Left cardiac atrium (tissue), 4 donors: ENCODE measurements at regions not wholly inside any gene's neighbourhood (a gene's known extent, or its start where the extent isn't known, plus 50 kb on each side); places are given as distances from the start of the nearest gene placed in this dataset.
"Not testable (repeated sequence)": the region's sequence is repeated elsewhere in the genome, so short reads cannot be mapped to it uniquely, and the experiment has no call there.

Source experiments
- ATAC-seq, 2 donors: fragments of 200-7000 bp; cut with Tn5 transposase; one replicate each; pipeline ENCODE4 v1.9.1; 2020; ENCODE audit warnings: mild to moderate bottlenecking in 2 of 2, moderate library complexity in 2 of 2
- DNase-seq: peaks from one replicate; pipeline ENCODE4 v3.0.0-alpha.2; 2020
- intact Hi-C, 2 donors: fragments of 100-400 bp; cut with DNase I; formaldehyde crosslinking; loops; one replicate each; pipeline versions ENCODE4 v1.14.1 to v1.15.1; 2022 to 2023
- donor health status: DM: no; HTN: yes; CAD: no.
- donor health status: DM: no; HTN: yes; CAD: no; lungs with severe emphysema.
- donor health status: DM: yes; HTN: yes; CAD: no.
- donor health status: Dilated cardiomyopathy.

DNA sequence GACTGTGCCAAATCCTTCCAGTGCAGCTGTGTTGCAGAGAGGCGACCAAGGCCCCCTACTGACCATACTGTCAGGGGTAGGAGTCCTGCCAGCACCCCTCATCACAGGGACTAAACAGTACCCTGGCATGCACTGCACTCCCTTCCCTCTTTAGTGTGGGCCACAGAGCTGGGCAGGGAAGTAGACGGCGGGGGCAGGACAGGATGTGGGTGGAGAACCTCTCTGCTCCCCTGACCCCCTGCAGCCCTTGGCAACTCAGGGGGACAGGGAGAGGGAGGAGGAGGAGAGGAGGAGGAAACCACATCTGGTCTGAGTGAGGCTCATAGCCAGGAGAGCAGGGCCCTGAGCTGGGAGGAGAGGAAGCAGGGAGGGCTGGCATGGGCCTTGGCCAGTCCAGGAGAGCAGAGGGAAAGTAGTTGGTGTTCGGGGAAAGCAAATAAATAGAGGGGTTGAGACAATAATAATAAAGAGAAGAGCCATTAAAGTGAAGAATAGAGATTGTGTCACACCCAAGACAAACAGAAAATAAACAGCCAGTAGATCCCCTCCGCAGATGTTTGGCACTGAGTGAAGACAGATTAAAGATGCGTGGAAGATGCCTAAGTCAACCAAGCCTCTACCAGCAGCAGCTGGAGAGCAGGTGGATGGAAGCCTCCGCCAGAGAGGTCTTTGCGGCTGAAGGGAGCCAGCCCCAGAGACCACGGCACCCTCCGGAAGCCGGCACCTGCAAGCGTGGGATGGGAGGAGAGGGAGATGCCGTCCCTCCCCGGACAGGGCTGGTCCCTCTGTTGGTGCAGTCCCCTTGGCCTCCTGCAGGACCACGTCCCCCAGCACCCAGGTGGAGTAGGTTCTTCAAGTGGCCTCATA, 61.5 kb downstream of the RPUSD4 start:
- intact Hi-C loops: no loop called here
- no peak for DNase-seq

DNA sequence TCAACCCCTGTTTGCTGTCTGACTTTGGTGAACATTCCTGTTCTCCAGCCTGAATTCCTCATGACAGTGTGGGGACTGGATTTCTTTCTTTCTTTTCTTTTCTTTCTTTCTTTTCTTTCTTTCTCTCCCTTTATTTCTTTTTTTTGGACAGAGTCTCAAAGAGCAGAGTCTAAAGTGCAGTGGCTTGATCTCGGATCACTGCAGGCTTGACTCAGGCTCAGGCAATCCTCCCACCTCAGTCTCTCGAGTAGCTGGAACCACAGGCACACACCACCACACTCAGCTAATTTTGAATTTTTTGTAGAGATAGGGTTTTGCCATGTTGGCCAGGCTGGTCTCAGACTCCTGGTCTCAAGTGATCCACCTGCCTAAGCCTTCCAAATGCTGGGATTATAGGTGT, 63.1 kb downstream of the RPUSD4 start:
- ATAC-seq (no peak), DNase-seq (no peak)
- intact Hi-C loops: loop anchor here in 1 of 2 donors (1.0 kb wide), 1 partner anchor 25 kb away; no protein-coding TSS in a partner anchor

More for the DNA sequence above, 61.5 kb downstream of the RPUSD4 start:
- peak in 1 of 2 donors; percentile 39 for ATAC-seq

DNA sequence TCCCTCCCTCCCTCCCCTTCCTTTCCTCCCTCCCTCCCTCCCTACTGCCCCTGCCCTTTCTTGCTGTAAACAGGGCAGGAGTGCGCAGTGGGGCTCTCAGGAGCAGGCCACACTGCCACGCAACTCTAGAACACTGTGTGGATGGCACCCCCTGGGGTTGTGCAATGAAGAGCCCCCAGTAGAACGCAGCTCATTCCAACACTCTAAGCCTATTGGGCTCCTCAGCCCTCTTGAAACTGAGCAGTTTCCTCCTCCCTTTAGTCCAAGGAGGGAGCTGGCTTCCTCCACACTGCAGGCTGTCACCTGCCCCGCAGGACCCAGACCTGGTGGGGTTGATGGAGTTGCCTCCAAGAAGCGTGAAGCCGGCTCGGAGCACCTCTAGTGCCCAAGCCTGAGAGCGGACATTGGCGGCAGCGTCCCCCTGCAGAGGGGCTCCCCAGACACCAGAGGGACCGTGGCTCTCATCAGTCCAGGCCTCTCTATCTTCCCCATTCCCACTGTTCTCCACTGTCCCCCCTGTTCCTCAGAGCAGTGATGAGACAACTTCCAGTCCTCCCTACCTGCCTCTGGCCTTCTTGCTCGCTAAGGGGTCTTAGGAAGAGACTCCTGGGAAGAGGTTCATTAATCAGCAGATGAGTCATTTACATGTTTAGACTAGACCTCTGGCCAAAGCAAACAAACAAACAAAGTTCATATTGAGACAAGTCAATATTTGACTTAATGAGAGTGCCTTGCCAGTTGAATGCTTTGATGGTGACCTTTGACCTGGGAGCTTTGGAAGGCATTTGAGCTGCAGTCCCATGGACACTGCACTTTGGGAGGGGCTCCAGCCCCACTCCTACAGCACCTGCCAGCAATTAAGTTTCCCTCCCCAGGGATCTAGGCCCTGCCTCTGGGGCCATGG, 64.0 kb downstream of the RPUSD4 start:
- intact Hi-C loops: loop anchor here in 1 of 2 donors (1.0 kb wide), 1 partner anchor 24 kb away; no protein-coding TSS in a partner anchor
- DNase-seq (no peak), ATAC-seq (peak in 1 of 2 donors; percentile 34)

DNA sequence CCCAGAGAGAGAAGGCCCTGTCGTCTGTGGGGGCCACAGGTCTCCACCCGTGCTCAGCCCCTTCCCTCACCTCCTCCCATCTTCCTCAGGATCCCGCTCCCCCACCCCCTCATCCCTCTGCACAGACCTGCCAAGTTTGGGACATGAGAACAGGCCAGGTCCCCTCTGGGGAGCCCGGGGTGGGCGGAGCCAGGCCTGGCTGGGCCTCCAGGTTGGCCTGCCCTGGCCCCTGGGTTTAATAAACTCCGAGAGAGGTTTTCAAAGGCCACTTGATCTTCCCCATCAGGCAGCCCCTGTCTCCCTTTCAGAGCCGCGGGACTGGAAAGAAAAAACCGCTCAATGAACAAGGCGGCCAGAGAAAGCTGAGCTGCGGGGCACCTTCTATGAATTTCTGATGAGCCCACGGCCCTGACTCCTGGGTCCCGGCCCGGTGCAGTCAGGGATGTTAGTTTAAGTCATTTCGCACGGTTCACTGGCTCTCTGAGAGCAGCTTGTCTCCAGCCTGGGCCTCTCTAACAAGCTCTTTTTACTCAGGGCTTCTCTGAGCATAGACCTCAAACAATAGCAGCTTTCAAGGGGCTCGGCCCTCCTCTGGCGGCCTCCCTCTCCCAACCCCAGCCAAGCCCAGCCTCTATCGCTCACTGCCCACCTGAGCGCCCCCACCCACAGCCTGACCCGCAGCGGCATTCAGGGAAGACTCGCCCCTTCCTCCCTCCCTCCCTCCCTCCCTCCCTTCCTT, 64.8 kb downstream of the RPUSD4 start:
- DNase-seq (no peak), ATAC-seq (peak; percentile 17 to 34)
- intact Hi-C loops: no loop called here

DNA sequence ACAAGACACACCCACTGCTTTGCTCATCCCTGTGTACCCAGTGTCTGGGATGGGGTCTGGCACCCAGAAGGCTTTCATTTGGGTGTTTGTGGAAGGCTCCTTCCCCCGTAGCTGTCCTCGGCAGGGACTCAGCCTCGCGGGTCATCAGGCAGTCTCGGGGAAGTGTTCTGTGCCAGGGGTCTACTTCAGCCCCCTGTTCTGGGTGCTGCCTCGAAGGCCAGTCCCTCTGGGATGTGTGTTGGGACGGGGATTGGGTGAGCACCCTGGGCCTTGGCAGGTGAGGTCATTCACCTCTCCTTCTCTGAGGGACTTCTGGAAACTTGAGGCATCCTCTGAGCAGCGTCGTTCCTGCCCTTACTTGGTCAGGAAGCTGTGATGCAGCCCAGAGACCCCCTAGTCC, 65.5 kb downstream of the RPUSD4 start:
- no peak for DNase-seq
- ATAC-seq: no peak
- intact Hi-C loops: no loop called here

DNA sequence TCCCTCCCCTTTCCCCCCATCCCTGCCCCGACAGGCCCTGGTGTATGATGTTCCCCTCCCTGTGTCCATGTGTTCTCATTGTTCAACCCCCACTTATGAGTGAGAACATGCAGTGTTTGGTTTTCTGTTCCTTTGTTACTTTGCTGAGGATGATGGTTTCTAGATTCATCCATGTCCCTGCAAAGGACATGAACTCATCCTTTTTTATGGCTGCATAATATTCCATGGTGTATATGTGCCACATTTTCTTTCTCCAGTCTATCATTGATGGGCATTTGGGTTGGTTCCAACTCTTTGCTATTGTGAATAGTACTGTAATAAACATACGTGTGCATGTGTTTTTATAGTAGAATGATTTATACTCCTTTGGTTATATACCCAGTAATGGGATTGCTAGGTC, 68.0 kb downstream of the RPUSD4 start:
- intact Hi-C loops, DNase-seq, ATAC-seq: not testable (repeated sequence)

DNA sequence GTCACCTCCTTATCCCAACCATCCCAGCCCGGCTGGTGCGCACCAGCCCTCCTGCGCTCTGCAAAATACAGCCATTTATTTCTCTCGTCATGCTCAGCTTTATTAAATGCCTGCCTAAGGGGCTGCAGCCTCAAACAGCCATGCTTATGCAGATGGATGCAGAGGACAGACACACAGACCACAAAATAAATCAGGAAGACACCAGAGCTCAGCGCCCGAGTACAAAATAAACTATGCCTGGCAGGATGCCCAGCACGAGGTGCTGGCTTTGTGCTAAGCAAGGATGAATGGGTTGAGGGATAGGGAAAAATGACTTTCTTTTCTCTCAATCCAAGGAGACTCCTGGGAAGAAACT, 70.5 kb downstream of the RPUSD4 start:
- DNase-seq: peak; percentile 42
- ATAC-seq: peak; percentile 34 to 49
- intact Hi-C loops: no loop called here

DNA sequence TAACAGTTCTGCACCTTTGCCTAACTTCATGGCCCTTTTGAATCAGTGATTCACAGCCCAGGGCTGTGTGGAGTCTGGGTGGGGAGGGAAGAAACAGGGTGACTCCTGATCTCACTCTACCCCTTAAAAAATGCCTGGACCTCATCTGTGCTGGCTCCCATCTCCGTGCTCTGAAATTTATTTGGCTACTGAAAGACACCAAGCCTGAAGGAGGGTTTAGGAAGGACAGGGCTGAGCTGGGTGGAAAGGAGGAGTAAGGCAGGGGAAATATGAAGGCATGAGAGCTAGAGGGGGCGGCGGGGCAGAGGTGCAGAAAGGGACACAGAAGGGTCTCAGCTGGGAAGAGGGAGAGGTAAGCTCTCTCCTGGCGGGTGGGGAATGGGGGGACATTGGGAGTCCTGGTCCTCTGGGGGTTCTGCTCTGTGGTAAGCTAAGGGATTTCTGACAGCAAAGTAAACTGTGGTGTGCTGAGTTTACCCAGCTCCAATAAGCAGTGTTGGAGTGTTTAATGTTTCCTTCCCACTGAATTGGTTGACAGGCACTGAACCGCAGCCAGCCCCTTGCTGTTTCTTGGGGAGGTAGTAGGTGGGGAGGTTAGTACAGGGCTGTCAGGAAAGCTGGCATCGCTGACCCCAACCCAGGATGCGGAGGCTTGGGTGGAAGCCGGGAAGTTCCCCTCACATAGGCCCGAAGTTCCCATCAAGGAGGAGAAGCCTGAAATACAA, 71.1 kb downstream of the RPUSD4 start:
- ATAC-seq (peak; percentile 18 to 41), DNase-seq (no peak)
- intact Hi-C loops: no loop called here

DNA sequence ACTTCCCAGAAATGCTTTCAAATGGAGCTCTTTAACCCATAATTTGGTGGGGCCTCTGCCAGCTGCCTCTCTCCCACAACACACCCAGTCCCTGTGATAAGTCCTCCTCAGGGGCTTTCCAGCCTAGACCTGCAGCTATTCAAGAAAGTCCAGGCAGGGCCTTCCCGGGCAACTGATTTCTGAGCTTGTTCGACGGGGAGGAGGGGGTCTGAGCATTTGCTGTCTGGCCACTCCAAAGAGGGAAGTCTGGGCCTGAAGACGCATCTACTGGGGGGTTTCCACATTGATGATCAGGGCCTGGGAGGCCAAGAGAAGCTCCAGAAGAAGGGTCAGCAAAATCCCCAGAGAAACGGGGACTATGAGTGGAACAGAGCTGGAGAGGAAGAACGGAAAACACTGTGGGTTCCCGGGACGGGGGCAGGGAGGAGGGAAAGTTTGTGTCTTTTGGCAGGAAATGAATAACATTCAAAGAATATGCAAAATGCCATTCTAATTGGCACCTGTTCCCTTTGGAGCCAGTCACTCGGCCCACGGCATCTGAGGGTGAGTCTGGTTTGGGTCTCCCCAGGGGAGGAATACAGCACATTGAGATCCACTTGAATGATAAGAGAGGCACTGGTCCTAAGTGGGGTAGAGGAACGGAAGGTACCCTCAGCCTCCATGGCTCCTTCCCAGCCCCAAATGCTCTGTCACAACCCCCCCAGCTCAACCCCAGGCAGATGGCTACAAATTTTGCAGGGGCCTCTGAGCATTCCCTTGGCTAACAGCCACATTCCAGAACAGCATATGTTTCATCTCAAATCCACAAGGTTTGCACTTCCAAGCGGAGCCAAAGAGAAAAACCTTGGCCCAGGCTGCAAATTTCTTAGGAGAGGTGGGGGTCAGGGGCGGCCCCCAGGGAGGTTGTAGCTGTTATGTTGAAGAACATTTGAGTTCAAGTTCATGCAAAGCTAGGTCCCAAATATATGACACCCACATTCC, 72.0 kb downstream of the RPUSD4 start:
- ATAC-seq (peak; percentile 32 to 33), DNase-seq (no peak)
- intact Hi-C loops: loop anchor here in 1 of 2 donors (1.0 kb wide), 1 partner anchor 23 kb away; no protein-coding TSS in a partner anchor

DNA sequence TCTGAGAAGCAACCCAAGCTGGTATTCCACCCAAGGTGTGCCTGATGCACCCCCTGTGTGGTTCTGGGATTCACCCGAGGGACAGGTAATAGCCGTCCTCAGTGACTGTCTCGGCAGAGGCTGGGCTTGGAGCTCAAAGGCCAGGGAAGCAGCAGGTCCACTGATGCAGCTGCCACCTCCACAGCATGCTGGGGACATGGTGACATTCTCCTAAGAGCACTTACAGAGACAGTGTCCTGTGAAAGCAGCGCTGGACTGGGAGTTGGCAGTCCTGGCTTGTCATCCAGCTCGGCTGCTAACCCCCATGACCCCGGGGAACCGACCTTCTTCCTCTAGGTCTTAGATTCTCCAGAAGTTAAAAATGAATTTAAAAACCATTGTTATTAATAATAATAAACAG, 72.8 kb downstream of the RPUSD4 start:
- DNase-seq: no peak
- intact Hi-C loops: loop anchor here in 1 of 2 donors (1.0 kb wide), 1 partner anchor 22 kb away; no protein-coding TSS in a partner anchor
- no peak for ATAC-seq

DNA sequence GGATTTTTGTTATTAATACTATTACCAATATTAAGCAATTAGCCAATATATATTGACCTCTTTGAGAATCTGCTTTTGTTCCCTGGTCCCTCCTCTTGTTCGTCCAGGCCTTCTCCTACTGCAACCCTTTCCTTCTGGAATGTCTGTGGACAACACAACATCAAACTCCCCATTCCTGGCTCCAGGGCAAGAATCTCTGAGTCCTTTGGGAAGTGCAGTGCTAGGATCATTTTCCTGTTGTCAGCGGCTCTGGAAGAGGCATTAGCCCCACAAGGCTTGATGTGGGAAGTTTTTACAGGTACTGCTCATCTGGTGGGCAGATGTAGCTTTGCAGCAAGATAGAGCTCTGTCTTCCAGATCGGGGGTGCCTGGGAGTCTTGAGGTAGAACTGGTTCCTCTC, 74.3 kb downstream of the RPUSD4 start:
- ATAC-seq (no peak), DNase-seq (no peak)
- intact Hi-C loops: no loop called here

DNA sequence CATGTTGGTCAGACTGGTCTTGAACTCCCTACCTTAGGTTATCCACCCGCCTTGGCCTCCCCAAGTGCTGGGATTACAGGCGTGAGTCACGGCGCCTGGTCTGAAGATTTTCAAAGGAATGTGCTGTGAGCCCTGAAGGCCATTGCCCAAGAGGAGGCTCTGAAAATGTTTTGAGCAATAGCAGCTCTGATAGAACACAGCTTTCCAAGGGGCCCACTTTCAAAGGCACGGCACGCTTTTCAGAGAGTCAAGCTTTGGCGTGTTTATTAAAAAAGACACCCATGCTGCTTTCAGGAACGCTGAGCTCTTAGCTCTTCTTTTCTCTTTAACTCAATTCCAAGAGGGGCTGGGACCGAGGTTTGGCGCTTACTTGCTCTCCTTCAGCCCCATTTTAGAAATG, 73.8 kb upstream of the CDON start:
- ATAC-seq (peak; percentile 49 to 52), DNase-seq (peak; percentile 70)

DNA sequence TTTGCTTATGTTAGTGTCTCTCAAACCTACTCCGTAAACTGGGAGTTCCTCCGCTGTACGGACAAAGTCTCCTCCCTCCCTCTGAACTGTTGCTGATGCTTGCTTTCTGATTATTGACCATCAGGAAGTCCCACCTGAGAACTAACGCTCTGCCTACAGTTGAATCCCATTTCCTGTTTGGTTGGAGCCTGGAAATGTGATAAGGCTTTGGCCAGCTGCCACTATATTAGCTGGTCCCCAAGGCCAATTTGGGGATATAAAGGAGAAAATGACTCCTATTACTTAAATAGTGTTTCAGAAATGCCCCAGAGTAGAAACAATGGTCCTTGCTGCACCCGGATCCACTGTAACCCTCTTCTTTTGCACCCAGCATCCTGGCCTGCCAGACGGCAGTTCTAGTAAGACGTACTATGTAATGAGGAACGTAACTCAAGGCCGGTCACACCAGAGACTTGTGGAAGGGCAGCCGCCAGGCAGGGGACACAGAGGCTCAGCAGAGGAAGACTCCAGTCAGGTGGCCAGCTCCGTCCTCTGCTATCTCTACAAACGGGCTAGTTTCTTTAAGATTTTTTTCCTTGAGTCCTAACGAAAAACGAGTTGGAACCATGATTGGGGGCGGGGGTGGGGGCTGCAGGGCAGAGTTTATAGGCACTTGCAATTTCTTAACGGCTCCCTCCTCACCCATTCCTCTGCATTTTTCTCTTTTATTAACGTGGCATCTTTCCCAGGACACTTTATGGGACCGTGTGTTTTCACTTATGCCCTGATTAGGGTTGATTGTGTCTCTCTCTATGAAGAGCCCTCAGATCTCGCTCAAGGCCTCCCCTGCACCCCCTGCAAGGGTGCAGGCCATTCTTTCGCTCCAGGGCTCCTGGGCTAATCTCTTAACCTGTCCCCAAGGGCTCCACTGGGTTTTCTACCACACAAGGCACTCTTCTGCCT, 72.8 kb upstream of the CDON start:
- ATAC-seq (no peak), DNase-seq (no peak)
- intact Hi-C loops: no loop called here

More for the DNA sequence above, 73.8 kb upstream of the CDON start:
- intact Hi-C loops: no loop called here

DNA sequence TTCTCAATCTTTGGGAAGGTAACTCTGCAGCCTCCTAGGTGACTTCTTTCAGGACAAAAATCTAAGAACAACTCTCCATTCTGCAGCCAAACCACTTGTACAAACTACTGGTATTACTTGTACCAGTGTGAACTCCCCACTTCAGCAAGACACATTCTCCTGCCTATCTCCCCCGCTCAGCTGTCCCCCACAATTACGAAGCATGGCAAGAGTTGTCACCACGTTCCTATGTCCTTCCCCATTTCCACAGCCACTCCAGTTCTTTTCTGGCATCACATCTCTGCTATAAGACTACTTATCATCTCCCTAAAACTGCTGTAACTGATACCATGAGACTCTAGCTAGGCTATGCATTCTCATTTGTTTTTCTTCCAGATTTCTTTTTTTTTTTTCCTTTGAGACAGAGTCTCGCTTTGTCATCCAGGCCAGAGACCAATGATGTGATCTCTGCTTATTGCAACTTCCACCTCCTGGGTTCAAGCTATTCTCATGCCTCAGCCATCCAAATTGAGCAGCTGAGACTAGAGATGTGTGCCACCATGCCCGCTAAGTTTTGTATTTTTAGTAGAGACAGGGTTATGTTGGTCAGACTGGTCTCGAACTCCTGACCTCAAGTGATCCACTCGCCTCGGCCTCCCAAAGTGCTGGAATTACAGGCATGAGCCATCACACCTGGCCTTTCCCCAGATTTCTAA, 71.9 kb upstream of the CDON start:
- ATAC-seq: no peak
- intact Hi-C loops: no loop called here
- DNase-seq: no peak

DNA sequence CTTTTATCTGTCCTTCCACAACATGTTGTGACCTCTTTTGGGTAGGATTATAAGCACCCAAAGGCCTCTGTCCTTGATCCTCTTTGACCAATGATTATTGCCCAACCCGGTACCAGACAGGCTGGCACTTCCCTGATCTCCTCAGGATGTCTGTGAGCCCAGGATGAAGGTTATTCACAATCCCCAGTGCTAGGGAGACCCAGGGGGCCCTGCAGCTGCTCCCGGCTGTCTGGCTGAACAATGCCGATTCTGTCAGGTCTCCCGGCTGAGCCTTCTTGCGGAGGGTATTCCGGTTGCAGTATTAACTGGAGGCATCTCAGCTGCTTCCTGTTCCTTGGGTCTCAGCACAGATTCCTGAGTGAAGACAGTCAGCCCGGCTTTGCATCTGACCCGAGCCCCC, 71.2 kb upstream of the CDON start:
- no peak for DNase-seq

DNA sequence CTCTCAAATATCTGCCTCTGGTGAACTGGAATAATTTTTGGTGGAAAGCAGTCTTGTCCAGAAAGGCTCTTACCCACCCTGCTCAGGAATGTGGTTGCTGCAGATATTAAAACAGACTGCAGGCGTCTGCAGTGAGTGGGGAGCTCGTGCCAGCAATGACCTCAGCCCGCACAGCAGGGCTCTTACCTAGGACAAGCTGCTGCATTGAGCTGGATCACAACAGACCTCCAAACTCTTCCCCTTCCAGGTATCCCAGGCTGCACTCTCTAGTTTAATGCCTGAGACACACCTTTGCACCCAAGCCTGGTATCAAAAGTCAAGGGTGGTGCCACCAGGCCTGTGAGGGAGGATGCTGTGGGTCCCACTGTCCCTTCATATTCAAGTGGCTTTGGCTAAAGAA, 69.7 kb upstream of the CDON start:
- ATAC-seq (peak in 1 of 2 donors; percentile 75), DNase-seq (peak; percentile 73)
- intact Hi-C loops: no loop called here

More for the DNA sequence above, 71.2 kb upstream of the CDON start:
- intact Hi-C loops: no loop called here
- no peak for ATAC-seq
